ENCODE measurements at regions not wholly inside any gene's neighbourhood (a gene's known extent, or its start where the extent isn't known, plus 50 kb on each side); places are given as distances from the start of the nearest gene placed in this dataset.

DNA sequence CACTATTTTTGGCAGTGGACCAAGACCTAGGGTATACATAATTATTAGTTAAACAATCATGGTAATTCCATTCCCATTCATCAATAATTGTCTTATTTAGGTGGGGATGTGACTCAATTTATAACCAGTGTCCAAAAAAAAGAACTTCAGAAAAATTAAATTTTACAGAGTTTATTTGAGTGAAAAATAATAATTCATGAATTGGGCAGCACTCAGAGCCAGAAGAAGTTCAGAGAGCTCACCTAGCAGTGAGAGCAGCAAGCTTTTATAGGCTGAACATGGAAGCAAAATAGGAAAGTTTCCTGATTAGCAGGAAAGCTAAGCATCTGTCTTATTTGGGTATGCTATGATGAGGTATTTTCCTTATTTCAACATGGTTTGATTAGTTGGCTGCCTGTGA is 500.8 kb downstream of the PCDH7 start:
- no peaks in the 10 kb centered on the region for H4K20me1 ChIP-seq (ENCODE audit: control insufficient read depth, insufficient read depth, insufficient read length)
- H3K9ac ChIP-seq (ENCODE audit: extremely low read depth, insufficient read length, low read length) = no peak overlapping the region
- DNase-seq = no peak
- Mint-ChIP-seq H3K4me3 (no peak overlapping the region), H3K4me1 (no peaks in the 10 kb centered on the region), H3K9me3 (peaks cover 0 to 2% of the 10 kb centered on the region in 2 experiments; a peak in 2 of 5 replicates), H3K27me3 (ENCODE audit: low read depth) (no peaks in the 10 kb centered on the region), H3K36me3 (ENCODE audit: insufficient read depth in 1 of 3, low read depth in 3 of 3) (no peaks in the 10 kb centered on the region; a peak in 1 of 7 replicates), H3K27ac (no peak overlapping the region)
- H2AK5ac ChIP-seq (ENCODE audit: insufficient read length, low read length) = no peak overlapping the region
- H3K4me2 ChIP-seq (ENCODE audit: insufficient read depth, insufficient read length, low read length) = no peak overlapping the region
- H2BK20ac ChIP-seq (ENCODE audit: low read depth, low read length, poor library complexity, severe bottlenecking) = no peak overlapping the region
- H4K5ac ChIP-seq (ENCODE audit: insufficient read length, low read depth, low read length) = no peak overlapping the region
- no peak overlapping the region for H2BK12ac ChIP-seq (ENCODE audit: insufficient read length, low read depth, low read length)
- H2AFZ ChIP-seq (ENCODE audit: low read length) = no peak overlapping the region
- H3K9me3 ChIP-seq (ENCODE audit: control insufficient read depth, low read depth, low read length) = no peaks in the 10 kb centered on the region
- no peak overlapping the region for H3K4ac ChIP-seq (ENCODE audit: low read depth, low read length)
- no peaks in the 10 kb centered on the region for H3K79me1 ChIP-seq (ENCODE audit: insufficient read depth, low read depth, low read length, poor library complexity, severe bottlenecking)
- no peak overlapping the region for H3K14ac ChIP-seq (ENCODE audit: insufficient read depth, low read length)
- H3K79me2 ChIP-seq (ENCODE audit: insufficient read depth, low read length) = no peaks in the 10 kb centered on the region
- no peak overlapping the region for H3K27ac ChIP-seq (ENCODE audit: insufficient read length, low read depth, low read length)
- H4K91ac ChIP-seq (ENCODE audit: insufficient read length, low read depth, low read length) = no peak overlapping the region
- H2BK15ac ChIP-seq (ENCODE audit: low read depth, low read length) = no peak overlapping the region
- no peak overlapping the region for H4K8ac ChIP-seq (replicated peaks; ENCODE audit: insufficient read length, low read depth, low read length)
- no peak overlapping the region for H2BK120ac ChIP-seq (ENCODE audit: low read depth, low read length, poor library complexity, severe bottlenecking)
- no peaks in the 10 kb centered on the region for H3K23me2 ChIP-seq (ENCODE audit: insufficient read length, low read depth, low read length, poor library complexity, severe bottlenecking)
- no peak overlapping the region for H3K56ac ChIP-seq (ENCODE audit: insufficient read length, low read depth, low read length)
- H3K4me1 ChIP-seq (ENCODE audit: insufficient read depth, low read length) = no peaks in the 10 kb centered on the region
- no peak overlapping the region for H3K23ac ChIP-seq (ENCODE audit: insufficient read length, low read depth, low read length)
- no peak overlapping the region for H3T11ph ChIP-seq (ENCODE audit: low read length)
- TF ChIP-seq CTCF (conservative IDR thresholded peaks at IDR 0.05) = no peak
- H2BK5ac ChIP-seq (ENCODE audit: insufficient read length, low read length) = no peak overlapping the region
- H3K18ac ChIP-seq (ENCODE audit: insufficient read length, low read depth, low read length) = no peak overlapping the region
- no peaks in the 10 kb centered on the region for H3K27me3 ChIP-seq (ENCODE audit: insufficient read depth, low read length)

Measured in H9 (cell line).